ENCODE measurements at regions not wholly inside any gene's neighbourhood (a gene's known extent, or its start where the extent isn't known, plus 50 kb on each side); places are given as distances from the start of the nearest gene placed in this dataset.

DNA sequence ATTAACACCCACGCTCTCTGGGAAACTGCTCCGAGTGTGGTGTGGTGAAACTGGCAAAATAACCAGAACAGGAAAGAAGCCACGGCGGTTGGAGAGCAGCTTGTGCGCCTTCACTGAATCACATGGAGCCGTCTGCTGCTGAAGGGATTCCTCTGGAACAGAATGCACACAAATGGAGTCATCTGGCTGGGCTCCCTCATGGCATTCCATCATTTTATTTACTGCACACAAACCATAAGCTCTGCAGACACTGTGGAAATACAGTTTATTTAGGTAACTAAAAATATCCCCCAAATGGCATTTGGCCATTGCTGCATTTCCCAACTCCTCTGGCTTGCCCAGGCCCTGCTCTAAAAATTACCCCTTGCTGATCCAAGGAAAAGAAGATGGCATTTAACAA, 187.0 kb upstream of the S100G start:
- TF ChIP-seq, protein P1, sequence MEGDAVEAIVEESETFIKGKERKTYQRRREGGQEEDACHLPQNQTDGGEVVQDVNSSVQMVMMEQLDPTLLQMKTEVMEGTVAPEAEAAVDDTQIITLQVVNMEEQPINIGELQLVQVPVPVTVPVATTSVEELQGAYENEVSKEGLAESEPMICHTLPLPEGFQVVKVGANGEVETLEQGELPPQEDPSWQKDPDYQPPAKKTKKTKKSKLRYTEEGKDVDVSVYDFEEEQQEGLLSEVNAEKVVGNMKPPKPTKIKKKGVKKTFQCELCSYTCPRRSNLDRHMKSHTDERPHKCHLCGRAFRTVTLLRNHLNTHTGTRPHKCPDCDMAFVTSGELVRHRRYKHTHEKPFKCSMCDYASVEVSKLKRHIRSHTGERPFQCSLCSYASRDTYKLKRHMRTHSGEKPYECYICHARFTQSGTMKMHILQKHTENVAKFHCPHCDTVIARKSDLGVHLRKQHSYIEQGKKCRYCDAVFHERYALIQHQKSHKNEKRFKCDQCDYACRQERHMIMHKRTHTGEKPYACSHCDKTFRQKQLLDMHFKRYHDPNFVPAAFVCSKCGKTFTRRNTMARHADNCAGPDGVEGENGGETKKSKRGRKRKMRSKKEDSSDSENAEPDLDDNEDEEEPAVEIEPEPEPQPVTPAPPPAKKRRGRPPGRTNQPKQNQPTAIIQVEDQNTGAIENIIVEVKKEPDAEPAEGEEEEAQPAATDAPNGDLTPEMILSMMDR (IDR thresholded peaks at IDR 0.05): no peak
- TF ChIP-seq POLR2A (IDR thresholded peaks at IDR 0.05): no peak

DNA sequence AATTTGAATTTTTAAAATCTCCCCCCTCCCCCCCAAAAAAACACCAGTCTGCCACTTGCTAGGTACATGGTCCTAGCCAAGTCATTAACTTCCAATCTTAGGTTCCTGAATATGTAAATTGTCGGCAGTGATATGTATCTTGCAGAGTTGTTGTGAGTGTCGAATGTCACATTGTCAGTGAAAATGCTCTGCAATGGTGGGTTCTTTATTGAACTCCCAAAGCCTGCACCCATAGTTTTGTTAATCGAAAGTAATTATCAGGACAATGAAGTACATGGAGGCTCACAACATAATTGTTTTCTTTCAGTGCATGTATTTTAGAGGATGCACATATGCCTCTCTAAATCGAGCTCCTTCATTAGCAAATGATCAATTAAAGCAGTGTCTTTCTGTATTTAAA, 185.6 kb upstream of the S100G start:
- Histone ChIP-seq H3K4me3 (no peak overlapping the region), H3K27ac (no peak overlapping the region), H3K27me3 (no peaks in the 10 kb centered on the region), H3K9me3 (no peaks in the 10 kb centered on the region), H3K4me1 (no peaks in the 10 kb centered on the region), H3K36me3 (no peaks in the 10 kb centered on the region)
- TF ChIP-seq, protein P1 (IDR thresholded peaks at IDR 0.05): no peak
- TF ChIP-seq POLR2A (IDR thresholded peaks at IDR 0.05): no peak
- no peak for DNase-seq

More for the DNA sequence above, 187.0 kb upstream of the S100G start:
- DNase-seq: no peak
- H3K27ac ChIP-seq: no peak overlapping the region
- H3K27me3 ChIP-seq: no peaks in the 10 kb centered on the region
- H3K4me3 ChIP-seq: no peak overlapping the region
- no peaks in the 10 kb centered on the region for H3K36me3 ChIP-seq
- H3K4me1 ChIP-seq: no peaks in the 10 kb centered on the region
- H3K9me3 ChIP-seq: no peaks in the 10 kb centered on the region

DNA sequence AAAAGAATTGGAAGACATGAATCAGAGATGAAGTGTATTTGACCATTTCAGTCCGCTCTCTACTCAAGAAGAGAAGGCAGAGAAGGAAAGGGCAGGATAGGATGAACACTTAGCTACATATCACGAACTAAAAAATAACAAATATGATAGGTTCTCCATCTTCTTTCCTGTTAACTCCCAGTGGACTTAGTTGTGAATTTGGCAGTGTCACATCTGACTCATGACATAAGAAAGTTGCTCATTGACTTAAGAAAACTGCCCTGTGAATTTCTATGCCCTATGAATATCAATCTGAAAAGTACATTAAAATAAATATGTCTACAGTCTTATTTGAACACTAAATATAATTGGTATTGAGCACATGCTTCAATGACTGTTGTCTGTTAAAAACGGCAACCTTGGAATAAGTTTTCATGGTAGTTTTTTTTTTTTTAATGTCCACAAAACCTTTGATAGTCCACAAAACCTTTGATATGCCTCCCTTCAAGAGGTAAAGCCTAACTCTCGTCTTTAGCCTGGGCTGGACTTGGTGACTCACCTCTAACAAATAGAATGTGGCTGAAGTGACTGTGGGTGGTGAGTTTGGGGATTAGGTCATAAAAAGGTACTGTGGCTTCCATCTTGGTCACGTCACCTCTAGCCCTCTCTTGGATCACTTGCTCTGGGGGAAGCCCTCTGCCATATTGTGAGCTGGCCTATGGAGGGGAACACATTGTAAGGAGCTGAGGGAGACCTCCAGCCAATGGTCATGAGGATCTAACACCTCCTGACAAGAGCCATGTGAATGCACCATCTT, 184.7 kb upstream of the S100G start:
- no peaks in the 10 kb centered on the region for H3K27me3 ChIP-seq
- H3K4me1 ChIP-seq: no peaks in the 10 kb centered on the region
- H3K9me3 ChIP-seq: no peaks in the 10 kb centered on the region
- no peak overlapping the region for H3K27ac ChIP-seq
- no peak for DNase-seq
- no peaks in the 10 kb centered on the region for H3K36me3 ChIP-seq
- H3K4me3 ChIP-seq: no peak overlapping the region
- no peak for TF ChIP-seq POLR2A (IDR thresholded peaks at IDR 0.05)
- TF ChIP-seq, protein P1 (IDR thresholded peaks at IDR 0.05): no peak

DNA sequence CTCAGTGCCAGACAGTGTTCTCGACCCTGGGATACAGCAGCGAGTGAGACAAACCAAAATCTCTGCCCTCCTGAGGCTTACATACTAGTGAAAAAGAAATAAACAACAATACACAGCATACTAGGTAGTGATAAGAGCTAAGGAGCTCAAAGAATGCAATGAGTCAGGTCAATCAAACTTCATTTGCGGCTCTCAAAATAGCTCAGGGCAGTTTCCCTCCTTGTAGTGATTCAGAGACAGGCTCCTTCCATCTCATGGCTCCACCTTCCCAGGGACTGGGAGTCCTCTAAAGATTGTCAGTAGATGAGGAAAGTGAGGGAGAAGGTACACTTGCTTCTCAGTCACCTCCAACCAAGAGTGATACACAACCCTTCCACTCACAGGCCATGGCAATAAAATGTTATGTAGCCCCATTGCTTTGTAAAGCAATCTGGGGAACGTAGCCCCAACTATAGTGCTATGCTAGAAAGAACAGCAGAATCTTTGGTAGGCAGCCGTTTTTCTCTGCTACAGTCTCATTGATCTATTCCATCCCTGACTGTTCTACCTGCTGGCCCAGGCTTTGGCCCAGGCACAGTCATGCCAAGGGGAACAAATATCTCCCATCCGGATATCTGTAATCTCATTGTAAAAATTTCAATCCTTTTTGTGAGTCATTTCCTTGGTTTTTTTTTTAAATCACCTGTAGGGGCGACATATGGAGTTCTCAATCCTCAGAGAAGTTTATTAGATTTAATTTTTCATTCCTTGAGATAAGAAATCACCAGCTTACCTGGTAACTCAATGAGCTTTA, 183.1 kb upstream of the S100G start:
- Histone ChIP-seq H3K36me3 (no peaks in the 10 kb centered on the region), H3K9me3 (no peaks in the 10 kb centered on the region), H3K27me3 (no peaks in the 10 kb centered on the region), H3K27ac (no peak overlapping the region), H3K4me3 (no peak overlapping the region), H3K4me1 (no peaks in the 10 kb centered on the region)
- no peak for TF ChIP-seq POLR2A (IDR thresholded peaks at IDR 0.05)
- TF ChIP-seq, protein P1 (IDR thresholded peaks at IDR 0.05): no peak
- no peak for DNase-seq

DNA sequence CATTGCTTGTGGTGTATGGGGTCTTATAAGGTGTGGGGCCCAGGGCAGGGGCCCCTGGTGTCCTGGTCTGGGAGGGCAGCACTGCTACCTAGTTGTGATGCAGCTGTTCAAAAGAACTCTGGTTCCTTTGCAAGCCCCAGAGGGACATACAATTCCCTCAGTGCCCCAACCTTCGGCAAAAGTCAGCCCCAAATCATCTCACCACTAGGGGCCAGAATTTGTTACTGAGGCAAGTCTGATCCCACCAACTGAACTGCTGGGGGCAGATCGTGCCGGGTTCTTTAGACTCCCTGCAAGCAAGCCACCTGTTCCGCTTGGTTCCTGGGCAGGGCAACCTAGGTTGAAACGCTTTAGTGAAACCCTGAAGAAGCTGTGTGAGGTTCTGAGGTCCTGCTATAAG, 180.1 kb upstream of the S100G start:
- Histone ChIP-seq H3K4me3 (no peak overlapping the region), H3K27me3 (no peaks in the 10 kb centered on the region), H3K9me3 (no peaks in the 10 kb centered on the region), H3K27ac (no peak overlapping the region), H3K36me3 (no peaks in the 10 kb centered on the region), H3K4me1 (no peaks in the 10 kb centered on the region)
- no peak for TF ChIP-seq POLR2A (IDR thresholded peaks at IDR 0.05)
- TF ChIP-seq, protein P1 (IDR thresholded peaks at IDR 0.05): no peak
- no peak for DNase-seq

Measured in Peyer's patch (tissue), 4 donors.